GM19035 (cell line): ENCODE measurements at regions not wholly inside any gene's neighbourhood (a gene's known extent, or its start where the extent isn't known, plus 50 kb on each side); places are given as distances from the start of the nearest gene placed in this dataset.

Experiments used
- ATAC-seq: cut with Tn5 transposase; IDR thresholded peaks from one replicate; pipeline ENCODE4 v1.9.1; 2021; ENCODE audit not compliant: unreplicated experiment

DNA sequence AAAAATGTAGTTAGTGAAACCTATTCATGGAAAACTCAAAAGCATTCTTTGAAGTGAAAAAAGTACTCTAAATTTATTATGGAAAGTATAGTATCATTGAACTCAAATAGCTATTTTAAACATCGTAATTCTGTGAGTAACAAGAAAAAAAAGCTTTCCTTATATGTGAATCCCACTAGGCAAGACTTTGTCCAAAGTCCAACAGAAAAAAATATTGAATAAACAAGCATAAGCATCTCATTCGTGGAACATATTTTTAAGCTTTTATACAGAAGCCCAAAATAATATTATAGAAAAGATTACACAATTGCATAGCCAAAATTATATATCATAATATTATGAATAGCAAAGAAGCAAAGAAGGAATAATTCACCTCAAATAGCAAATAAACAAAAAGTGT lies 79.4 kb upstream of the IFNE start:
- no peak for ATAC-seq

- ATAC-seq = no peak
These were observed 82.1 kb upstream of the IFNE start for GRCh38 chr9:21564175-21564574.

DNA sequence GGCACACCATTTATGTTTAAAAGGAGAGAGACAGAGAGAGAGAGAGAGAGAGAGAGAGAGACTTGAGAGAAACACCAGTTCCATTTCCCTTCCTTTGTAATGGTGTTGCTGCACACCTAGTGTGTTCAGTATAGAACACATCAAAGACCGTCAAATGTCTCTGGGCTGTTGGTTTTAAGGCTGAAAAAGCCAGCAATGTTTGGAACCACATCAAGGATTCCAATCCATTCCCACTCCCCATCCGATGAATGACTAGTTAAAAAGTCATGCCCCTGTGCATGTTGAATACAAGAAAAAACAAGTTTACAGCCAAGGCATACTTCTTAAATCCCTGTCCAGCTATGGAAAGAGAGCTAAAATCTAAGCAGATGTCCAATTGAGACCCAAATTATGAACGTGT lies 83.0 kb upstream of the IFNE start:
- no peak for ATAC-seq

DNA sequence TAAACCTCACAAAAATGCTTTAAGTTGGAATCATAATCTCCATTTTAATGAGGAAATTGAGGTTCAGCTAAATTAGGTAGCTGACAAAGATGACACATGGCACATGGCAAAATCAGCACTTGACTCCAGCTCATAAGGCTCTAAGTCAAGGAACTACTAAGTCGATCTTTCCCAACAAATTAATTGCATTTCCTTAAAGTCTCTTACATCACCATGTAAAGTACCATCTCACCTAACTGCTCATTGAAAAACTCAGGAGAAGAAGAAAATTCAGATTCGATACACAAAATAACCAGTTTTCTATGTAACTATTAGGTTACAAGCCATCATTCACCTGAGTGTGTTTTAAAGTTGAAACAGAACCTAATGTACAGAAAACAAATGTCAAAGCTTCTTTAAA lies 85.8 kb upstream of the IFNE start:
- ATAC-seq = no peak

DNA sequence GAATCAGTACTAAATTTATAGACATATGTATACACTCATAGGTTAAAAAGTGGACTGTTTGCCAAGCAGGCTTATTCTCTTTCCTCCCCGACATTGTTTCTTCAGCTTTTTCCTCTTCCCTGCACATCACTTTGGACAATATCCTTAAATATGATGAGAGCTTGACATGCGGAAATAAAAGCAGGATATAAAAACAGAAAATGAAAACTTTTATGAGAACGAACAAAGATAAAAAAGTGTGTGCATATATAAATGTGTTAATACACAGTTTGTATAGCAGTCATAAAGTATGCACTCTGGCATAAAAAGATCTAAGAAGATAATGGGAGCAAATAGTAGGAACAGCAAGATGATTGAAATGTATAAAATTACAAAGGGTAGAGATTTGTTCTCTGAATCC lies 86.4 kb upstream of the IFNE start:
- ATAC-seq = no peak

DNA sequence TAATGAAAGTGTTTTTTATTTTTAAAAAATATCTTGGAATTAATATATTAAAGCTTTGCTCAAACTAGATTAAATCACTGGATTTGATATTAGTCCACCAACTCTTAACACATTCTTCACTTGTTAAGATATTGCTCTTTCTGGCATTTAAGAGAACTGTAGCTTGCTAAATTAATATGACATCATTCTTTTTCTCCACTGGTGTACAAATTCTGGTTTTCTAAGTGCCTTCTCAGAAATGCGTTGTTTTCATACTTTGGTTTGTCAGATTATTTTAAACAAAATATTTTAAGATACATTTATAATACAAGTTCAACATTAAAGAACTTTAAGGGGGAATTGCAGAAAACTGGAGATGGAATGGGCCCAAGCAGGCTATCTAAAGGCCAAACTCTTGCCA lies 87.6 kb upstream of the IFNE start:
- no peak for ATAC-seq

- no peak for ATAC-seq
These were observed 88.6 kb upstream of the IFNE start for GRCh38 chr9:21570643-21571275.

- ATAC-seq = no peak
These were observed 92.1 kb upstream of the IFNE start for GRCh38 chr9:21574261-21574660.

GRCh38 chr9:21576331-21577189 lies 94.4 kb upstream of the IFNE start:
- ATAC-seq = no peak

- no peak for ATAC-seq
These were observed 97.1 kb upstream of the IFNE start for GRCh38 chr9:21579247-21579671.

DNA sequence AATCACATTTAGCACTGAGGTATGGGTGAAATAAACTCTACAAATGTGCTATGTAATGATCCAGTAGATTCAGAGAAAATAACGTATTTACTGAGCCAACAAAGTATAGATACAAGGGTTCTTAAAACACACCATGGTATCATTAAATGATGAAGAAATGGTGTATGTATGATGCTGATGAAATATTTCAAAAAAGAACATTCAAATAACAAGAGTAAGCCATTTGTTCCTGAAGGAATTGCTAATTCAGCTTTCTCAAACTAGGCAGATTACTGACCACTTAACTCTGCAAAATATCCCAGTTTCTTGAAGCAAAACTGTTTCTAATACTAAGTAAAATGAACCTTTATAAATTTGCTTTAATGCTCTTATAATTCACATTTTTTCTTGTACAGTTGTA lies 97.6 kb upstream of the IFNE start:
- no peak for ATAC-seq

GRCh38 chr9:21580636-21581378 lies 98.7 kb upstream of the IFNE start:
- ATAC-seq = no peak

DNA sequence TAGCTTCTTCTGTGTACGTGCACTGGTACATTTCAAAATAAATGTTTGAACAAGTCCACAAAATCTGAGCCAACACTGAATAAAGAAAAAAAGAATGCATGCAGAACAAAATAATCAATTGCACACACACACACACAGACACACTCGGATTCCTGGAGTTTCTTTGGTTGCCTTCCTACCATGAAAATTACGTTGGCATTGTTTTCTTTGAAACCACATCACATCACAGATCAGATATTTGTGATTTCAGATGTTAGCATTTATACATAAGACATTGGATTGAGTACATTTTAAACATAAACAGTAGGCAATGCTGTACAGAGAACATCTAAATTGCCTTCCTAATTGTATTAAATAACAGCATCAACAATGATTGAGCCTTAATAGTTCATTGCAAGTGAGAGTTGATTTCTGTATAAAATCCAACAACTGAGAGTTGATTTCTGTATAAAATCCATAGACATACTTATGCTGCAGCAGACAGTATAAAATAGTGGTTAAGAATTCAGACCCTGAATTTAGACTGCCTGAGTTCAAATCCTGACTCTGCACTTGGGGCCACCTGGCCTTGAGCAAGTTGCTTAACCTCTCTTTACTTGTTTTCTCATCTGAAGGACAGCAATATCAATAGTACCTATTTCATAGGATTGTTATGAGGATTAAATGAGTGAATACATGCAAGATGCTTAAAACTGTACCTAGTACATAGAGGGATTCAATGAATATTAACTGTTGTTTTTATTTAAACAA lies 101.7 kb upstream of the IFNE start:
- ATAC-seq = no peak

DNA sequence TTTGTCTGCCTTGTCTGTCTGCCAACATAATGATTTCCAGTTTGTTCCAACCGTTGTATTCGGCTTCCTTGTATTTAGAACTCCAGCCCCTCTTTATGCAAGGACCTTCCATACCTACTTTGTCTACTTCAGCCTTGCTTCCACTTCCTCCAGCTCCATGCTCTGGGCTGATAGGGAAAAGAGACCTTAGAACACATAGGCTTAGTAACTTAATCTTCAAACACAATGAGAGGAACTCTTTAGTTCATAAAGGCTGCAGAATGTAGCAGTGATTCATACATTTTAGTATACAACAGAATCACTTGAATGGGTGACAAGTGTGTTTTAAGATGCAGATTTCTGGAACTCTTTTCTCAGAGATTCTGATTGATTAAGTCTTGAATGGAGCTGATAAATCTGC lies 102.8 kb upstream of the IFNE start:
- no peak for ATAC-seq

- ATAC-seq = no peak
These were observed 103.9 kb upstream of the IFNE start for GRCh38 chr9:21585756-21586752.

DNA sequence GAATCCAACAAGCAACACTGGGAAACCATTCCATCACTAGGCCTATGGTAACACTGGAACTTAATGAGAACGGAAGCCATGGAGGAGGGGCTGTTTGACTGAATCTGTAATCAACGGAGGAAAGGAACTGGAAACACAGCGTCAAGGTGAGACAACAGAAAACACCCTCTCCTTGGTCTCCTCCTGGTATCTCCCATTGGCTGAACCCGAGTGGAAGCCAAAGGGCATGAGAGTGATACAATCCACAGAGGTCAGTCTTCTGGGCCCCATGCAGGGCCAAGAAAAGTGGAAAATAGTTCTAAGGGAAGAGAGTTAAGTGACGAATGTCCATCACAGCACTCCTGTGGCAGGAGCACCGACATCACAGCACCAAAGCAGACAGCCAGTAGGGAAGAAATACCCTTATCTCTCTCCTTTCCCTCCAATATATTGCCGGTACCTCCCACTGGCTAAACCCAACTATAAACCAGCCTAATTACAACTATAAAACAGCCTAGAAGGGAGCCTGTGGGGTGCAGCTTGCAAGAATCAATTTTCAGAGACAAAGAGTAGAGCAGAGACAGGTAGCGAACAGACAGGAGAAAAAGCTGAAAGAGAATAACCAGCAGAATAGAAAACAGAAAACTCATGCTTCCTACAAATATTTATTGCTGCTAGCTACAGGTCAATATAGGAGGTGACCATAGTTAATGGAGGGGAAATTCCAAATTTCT lies 107.4 kb upstream of the IFNE start:
- no peak for ATAC-seq

DNA sequence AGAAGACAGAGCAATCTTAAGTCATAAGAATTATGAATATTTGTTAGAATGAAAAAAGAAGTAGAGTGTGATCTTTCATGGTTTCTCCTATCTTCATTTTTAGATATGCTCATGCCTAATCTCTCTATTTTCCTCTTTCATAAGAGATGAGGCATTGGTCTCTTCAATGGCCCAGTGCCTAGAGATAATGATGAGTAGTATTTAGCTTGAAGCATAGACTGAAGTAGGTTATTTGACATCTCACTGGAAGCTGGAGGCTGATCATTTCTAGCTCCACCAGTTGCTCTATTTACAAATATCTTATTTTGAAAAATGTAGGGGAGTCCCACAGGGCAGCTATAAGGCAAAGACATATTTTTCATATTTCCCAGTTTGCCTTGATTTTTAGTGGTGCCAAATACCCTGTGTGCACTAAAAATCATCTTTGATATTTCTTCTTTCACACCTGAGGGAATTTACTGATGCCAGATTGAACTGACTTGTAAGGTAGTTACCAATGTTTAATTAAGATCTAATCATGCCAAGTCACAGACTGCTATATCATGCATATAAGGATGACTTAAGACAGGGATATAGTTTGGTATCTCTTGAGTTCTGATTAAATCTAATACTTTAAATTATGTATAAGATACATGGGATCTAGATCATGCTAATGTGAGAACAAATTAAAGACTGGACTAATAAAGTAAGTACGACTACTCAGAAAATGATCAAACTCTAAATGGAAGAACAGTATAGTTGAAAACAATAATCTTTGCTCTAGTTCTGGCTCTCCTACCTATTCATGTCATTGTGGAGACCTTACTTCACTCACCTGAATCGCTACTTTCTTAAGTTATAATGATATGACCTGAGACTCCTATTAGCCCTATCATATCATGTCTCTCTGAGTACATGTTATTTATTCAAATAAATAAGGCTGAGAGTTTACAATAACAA lies 108.2 kb upstream of the IFNE start:
- no peak for ATAC-seq
